GM18507 (cell line): ENCODE measurements at regions not wholly inside any gene's neighbourhood (a gene's known extent, or its start where the extent isn't known, plus 50 kb on each side); places are given as distances from the start of the nearest gene placed in this dataset.

Experiments
- DNase-seq: peaks from one replicate; pipeline ENCODE4 v3.0.0; 2011; ENCODE audit warnings: low read depth; ENCODE audit not compliant: insufficient read length; ENCODE audit errors: extremely low spot score
- FAIRE-seq: peaks from 2 replicates; lab custom pipeline; 2011; peaks lifted over from hg19 to GRCh38; lab: Jason Lieb, UNC

DNA sequence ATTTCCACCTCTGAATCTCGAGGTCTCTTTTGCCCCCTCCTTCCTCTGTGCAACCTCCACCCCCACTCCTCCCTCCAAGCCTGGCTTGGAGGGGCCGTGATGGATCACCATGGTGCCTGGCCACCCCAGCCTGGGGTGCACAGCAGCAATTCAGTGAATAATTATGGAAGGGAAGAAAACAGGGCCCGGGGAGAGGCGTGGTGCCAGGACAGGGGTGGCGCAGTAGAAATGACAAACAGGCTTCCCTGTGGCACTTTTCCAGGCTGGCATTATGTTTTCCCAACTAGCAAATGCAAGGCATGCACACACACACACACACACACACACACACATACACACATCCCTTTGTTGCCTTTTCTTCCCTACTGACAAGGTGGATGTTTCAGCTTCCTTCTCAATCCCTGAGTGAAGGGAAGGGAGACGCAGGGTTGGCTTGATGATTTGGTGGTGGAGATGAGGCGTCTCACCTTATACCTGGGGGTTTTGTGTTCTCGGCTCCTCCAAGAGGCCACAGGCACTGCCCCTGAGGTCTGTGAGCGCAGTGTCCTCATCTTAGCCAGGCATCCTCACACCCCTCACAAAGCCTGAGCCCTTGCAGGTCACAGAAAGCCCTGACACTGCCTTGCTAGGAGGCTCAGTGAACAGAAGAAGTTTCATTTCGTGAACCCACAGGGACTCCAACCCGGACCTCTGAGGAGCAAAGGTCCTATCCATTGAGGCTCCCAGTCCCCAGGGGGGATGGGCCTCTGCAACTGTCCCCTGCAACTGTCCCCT, 215.8 kb downstream of the MATN1 start:
- FAIRE-seq (no peak), DNase-seq (no peak)

DNA sequence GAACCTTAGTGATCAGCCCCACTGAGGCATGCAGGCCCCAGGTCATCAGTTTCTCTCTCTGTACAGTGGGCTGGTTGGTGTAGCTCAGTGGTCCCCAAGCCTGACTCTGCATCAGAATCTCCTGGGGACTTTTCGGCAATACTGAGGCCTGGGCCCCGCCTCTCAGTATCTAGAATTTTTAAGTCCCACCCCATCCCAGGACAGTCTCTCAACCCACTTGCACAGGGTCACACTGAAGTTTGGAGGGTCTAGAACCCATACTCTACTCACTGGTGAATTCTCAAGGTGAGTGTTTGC, 216.4 kb downstream of the MATN1 start:
- no peak for FAIRE-seq
- no peak for DNase-seq

GRCh38 chr1:30506291-30507015, 216.9 kb downstream of the MATN1 start:
- DNase-seq = no peak
- no peak for FAIRE-seq

- FAIRE-seq (no peak), DNase-seq (no peak)
Measured at GRCh38 chr1:30505853-30506252, 217.5 kb downstream of the MATN1 start.

GRCh38 chr1:30492451-30492850, 230.9 kb downstream of the MATN1 start:
- no peak for FAIRE-seq
- no peak for DNase-seq

GRCh38 chr1:30491831-30492230, 231.6 kb downstream of the MATN1 start:
- DNase-seq = no peak

GRCh38 chr1:30490554-30491053, 232.8 kb downstream of the MATN1 start:
- FAIRE-seq = no peak

More at GRCh38 chr1:30491831-30492230, 231.6 kb downstream of the MATN1 start:
- no peak for FAIRE-seq

DNA sequence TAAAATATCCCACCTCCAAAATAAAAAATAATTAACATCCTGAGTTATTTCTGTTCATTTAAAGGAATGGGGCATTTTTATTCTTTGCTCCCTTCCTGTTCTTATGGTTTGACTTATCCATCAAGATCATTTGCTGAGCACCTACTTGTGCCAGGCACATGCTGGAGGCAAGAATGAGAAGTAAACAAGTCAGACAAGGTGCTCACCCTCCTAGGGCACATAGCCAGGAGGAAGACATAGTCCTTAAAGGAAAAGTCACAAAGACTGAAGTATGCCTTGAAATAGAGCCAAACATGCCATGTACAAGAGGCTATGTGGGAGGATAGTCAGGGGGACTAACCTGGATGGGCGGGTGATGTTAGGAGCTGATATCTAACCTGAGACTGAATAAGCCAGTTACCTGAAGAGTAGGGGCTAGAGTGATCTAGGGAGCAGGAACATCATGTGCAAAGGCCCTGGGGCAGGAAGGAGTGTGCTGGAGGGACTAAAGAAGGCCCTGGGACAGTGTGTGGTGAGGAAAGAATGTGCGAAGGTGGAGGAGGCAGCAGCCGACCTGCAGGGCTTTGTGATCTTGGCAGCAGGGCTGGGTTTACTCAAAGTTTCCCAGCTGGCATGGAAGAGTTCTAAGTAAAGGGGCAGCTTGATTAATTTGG, 233.5 kb downstream of the MATN1 start:
- DNase-seq = no peak
- no peak for FAIRE-seq

More at GRCh38 chr1:30490554-30491053, 232.8 kb downstream of the MATN1 start:
- no peak for DNase-seq

DNA sequence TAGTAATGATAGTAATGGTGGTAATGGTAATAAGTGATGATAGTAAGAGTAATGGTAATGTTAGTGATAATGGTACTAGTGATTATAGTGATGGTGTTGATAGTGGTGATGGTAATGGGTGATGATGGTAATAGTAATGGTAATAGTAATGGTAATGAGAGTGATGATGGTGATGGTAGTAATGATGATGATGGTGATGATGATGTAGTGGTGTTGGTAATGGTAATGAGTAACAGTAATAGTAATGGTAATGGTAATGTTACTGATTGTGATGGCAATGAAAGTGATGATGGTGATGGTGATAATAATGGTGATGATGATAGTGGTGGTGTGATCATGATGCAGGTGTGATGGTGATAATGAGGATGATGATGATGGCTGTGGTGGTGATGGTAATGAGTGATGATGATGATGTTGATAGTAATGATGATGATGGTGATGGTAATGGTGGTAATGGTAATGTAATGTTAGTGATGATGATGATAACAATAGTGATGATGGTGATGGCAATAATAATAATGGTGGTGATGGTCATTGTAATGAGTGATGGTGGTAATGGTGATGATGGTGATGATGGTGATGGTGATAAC, 235.0 kb downstream of the MATN1 start:
- no peak for FAIRE-seq
- no peak for DNase-seq

DNA sequence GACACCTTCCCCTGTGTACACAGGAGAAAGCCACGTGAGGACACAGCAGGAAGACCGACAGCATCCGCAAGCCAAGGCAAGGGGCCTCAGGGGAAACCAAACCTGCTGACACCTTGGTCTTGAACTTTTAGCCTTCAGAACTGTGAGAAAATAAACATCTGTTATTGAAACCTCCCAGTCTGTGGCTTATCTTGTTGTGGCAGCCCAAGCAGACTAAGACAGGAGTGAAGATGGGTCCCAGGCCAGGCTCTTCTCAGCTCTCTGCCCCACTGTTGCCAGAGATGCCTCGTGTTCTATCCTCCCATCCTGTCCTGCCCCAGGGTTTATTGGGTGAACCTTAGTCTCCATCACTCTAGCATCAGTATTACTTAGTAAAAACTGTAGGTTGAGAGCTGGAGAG, 236.3 kb downstream of the MATN1 start:
- no peak for DNase-seq
- no peak for FAIRE-seq

DNA sequence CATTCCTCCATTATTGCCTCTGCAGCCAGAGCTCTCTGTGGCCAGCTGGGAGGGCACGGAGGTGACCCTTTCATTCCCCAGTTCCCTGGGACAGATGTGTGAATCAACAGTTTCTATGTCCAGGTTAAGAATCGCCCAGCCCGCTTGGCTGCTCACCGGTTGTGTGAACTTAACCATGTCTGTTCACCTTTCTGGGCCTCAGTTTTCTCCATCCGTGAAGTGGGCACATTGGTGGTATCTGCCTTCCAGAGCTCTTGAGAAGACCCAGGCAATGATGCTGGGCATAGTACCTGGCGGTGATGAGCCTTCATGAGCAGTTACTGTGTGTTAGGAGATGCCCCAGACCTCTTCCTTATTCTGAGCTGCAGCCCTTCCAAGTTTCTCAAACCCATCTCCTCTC, 238.3 kb downstream of the MATN1 start:
- DNase-seq (no peak), FAIRE-seq (no peak)

DNA sequence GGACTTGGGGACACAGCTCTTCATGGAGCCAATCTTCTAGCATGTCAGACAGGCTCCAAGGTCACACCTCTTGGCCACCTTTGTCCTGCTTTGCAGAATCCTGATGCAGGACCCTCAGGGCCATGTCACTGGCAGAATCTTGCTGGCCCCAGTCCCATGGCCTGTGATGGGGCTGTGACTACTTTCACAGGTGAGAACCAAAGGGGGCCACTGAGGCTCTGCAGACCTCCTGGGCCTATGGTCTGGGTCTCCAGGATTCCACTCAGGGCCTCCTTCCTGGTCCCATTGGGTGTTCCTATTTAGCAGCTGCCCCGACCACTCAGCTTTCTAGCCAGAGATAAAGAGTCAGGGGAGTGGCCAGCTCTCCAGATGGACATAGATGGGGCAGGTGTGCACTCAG, 238.7 kb downstream of the MATN1 start:
- FAIRE-seq = no peak
- no peak for DNase-seq

- no peak for FAIRE-seq
- no peak for DNase-seq
Measured at GRCh38 chr1:30479575-30479974, 243.8 kb downstream of the MATN1 start.

- FAIRE-seq (no peak), DNase-seq (no peak)
Measured at GRCh38 chr1:30478799-30479563, 244.4 kb downstream of the MATN1 start.

DNA sequence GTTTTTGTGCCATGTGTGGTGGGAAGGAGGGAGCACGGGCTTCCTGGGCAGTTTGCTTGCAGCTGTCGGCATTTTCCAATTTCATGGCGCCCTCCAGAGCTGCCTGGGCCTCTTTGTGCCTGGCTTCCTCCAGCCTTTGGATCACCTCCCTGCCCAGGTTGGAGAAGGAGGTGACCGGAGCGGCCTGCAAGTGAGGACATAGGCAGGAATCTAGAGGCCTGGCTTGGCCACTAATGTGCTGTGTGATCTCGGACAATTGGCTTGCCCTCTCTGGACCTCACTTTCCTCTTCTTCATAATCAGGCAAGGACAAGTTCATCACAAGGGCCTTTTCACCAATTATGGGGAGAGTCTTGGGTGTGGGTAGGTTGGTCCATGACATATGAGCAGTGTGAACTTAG, 245.1 kb downstream of the MATN1 start:
- FAIRE-seq (no peak), DNase-seq (no peak)

- no peak for FAIRE-seq
- no peak for DNase-seq
Measured at GRCh38 chr1:30477588-30477987, 245.8 kb downstream of the MATN1 start.

DNA sequence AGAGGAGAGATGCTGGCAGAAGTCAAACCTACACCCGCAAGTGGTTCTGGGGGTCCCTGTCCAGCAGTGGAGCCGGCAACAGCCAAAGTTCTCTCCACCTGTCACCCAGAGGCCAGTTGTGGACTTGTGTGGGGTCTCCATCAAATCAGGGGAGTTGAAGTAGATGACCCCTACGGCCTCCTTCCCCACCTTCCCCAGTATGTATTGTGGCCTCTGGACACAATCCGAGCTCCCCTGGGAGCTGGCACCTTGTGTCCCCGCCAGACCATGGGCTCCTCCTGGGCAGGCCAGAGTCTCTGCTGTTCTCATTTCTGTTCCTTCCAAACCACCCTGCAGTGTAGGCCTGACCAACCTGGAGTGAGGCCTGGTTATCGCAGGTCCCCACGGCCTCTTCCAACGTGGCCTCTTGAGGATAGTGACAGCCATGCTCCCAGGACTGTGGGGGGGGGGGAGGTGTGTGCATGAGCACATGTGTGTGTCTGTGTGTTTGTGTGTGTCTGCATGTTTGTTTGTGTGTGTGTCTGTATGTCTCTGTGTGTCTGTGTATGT, 246.4 kb downstream of the MATN1 start:
- DNase-seq (no peak), FAIRE-seq (no peak)

- FAIRE-seq (no peak), DNase-seq (no peak)
Measured at GRCh38 chr1:30476476-30476875, 246.9 kb downstream of the MATN1 start.

DNA sequence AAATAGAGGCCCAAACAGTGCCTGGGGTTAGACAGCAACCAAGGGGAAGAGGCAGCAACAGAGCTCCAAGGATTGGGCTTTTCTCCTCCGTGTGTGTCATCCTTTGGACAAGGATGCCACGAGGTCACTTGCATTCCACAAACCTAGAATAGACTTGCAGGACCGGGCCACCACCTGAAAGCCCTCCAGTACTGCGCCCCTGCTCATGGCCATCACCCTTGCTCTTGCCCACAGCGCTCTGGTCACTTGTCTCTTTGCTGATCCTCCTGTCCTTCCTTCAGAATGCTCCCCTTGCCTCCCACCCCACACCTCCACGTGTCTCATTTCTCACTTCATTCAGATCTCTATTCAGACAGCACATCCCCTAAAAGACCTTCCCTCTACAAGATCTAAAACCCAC, 247.4 kb downstream of the MATN1 start:
- DNase-seq (no peak), FAIRE-seq (no peak)
